Omental fat pad (tissue), 3 donors: ENCODE measurements at regions not wholly inside any gene's neighbourhood (a gene's known extent, or its start where the extent isn't known, plus 50 kb on each side); places are given as distances from the start of the nearest gene placed in this dataset.

Experiments
- ATAC-seq: fragments of 150-250 bp; one replicate; pipeline ENCODE4 v1.9.1; 2016; ENCODE audit warnings: mild to moderate bottlenecking, moderate library complexity; ENCODE audit not compliant: low FRiP score
- DNase-seq: peaks from one replicate; pipeline ENCODE4 v3.0.0-alpha.2; 2019; ENCODE audit warnings: low spot score
- TF ChIP-seq, protein P1 (sequence below), 3 donors: fragments of 450-650 bp; IDR thresholded peaks; one replicate each; pipeline ENCODE4 v1.5.1; 2016 to 2017; ENCODE audit warnings: antibody characterized with exemption in 3 of 3, mild to moderate bottlenecking in 3 of 3, moderate library complexity in 2 of 3

DNA sequence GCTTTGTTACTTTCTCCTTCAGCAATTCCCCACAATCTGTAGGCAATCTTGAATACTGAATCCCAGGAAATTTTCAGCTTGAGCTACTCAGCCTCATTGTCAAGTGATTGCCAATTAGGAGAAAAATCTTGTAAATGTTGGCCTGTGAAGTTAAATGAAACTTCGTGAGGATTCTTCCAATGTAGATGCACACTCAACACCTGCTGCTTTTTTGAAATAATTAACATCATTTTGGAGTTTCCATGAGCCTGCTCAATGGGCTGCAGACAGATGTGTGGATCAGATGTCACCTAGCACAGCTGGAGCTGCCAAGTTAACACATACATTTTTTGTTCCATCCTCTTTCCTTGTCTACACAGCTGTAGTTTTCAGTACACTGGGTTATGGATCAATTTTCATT lies 645.6 kb upstream of the LUZP2 start:
- no peak for DNase-seq
- TF ChIP-seq, protein P1, sequence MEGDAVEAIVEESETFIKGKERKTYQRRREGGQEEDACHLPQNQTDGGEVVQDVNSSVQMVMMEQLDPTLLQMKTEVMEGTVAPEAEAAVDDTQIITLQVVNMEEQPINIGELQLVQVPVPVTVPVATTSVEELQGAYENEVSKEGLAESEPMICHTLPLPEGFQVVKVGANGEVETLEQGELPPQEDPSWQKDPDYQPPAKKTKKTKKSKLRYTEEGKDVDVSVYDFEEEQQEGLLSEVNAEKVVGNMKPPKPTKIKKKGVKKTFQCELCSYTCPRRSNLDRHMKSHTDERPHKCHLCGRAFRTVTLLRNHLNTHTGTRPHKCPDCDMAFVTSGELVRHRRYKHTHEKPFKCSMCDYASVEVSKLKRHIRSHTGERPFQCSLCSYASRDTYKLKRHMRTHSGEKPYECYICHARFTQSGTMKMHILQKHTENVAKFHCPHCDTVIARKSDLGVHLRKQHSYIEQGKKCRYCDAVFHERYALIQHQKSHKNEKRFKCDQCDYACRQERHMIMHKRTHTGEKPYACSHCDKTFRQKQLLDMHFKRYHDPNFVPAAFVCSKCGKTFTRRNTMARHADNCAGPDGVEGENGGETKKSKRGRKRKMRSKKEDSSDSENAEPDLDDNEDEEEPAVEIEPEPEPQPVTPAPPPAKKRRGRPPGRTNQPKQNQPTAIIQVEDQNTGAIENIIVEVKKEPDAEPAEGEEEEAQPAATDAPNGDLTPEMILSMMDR (IDR thresholded peaks at IDR 0.05): no peak
- no peak for ATAC-seq

DNA sequence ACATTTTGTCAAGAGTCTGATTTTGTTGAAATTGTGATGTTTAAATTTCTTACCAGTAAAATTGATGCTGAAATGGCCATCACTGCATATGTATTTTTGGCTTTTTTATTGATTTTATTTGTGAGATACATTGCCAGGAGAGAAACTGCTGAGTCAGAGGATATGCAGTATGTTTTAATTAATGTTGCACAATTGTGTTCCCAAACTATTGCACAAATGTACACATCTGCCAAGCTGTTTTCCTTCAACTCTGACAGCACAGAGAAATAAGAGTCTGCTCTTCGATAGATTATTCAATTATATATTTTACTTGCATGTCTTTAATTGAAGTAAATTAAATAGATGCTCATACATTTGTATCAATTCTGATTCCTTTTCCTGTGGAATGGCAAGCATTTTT lies 640.2 kb upstream of the LUZP2 start:
- ATAC-seq: no peak
- TF ChIP-seq, protein P1 (IDR thresholded peaks at IDR 0.05): no peak
- DNase-seq: no peak

DNA sequence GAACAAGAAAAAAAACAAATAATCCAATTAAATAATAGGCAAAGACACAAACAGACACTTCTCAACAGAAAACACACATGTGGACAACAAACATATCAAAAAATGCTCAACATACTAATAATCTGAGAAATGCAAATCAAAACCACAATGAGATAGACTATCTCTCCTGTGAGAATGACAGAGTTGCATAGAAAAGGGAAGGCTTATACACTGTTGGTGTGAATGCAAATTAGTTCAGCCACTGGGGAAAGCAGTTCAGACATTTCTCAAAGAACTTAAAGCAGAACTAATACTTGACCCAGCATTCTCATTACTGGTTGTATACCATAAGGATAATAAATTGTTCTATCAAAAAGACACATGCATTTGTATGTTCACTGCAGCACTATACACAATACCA lies 637.8 kb upstream of the LUZP2 start:
- TF ChIP-seq, protein P1 (IDR thresholded peaks at IDR 0.05): no peak
- no peak for ATAC-seq
- DNase-seq: no peak

DNA sequence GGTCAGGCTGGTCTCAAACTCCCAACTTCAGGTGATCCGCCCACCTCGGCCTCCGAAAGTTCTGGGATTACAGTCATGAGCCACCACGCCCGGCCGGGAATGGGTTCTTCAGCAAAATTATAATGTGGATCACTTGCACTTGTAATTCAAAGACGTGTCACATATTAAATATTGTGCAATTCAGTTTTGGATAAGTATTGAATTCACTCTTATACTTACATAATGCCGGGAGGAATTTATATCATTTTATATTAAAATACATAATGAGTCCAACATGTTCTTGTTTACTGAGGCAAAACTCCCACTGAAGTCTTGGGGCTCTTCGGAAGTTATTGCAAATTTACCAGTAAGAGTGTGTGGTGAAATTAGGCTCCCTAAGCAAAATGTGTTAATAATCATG lies 635.2 kb upstream of the LUZP2 start:
- DNase-seq: no peak
- TF ChIP-seq, protein P1 (IDR thresholded peaks at IDR 0.05): no peak

DNA sequence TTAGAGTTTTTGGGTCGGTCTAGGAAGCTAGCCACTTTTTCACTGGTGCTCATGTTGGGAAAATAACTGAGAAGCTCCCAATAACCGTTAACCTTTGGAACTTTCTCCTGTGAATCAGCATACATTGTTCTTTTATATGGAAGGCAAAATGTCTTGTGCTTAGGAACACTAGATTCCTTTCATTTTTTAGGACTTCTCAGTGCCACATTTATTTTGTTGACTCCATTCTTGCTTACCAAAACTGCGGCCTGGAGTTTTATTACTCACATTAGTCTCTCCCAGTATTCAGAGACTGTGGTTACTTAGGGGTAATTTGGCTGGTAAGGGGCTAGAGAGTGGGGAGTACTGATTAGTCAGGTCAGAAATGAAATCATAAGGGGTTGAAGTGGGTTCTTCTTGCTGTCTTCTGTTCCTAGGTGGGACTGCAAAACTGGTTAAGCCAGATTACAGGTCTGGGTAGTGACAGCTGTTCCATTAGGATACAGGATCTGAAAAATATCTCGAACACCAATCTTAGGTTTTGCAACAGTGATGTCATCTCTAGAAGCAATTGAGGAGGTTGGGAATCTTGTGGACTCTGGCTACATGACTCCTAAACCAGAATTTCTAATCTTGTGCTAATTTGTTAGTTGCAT lies 631.4 kb upstream of the LUZP2 start:
- DNase-seq: no peak
- TF ChIP-seq, protein P1 (IDR thresholded peaks at IDR 0.05): no peak
- ATAC-seq: no peak

More for the DNA sequence above, 635.2 kb upstream of the LUZP2 start:
- no peak for ATAC-seq

DNA sequence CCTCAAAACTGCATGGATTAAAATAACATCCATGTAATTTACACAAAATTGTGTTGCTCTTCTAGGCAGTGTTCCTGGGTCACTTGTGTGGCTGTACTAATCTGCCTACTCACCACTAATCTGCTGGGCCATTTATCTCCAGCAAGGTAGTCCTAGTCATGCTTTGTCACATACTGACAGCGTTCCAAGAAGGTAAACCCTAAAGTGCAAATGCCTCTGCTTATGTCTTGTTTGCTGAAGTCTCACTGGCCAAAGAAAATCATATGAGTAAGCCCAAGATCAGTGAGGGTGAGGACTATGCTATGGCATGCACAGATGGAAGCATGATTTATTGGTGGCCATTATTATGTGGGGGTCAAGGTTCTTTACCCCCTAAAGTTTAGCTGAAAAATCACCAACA lies 630.2 kb upstream of the LUZP2 start:
- ATAC-seq (no peak), DNase-seq (no peak)
- TF ChIP-seq, protein P1 (IDR thresholded peaks at IDR 0.05): no peak

DNA sequence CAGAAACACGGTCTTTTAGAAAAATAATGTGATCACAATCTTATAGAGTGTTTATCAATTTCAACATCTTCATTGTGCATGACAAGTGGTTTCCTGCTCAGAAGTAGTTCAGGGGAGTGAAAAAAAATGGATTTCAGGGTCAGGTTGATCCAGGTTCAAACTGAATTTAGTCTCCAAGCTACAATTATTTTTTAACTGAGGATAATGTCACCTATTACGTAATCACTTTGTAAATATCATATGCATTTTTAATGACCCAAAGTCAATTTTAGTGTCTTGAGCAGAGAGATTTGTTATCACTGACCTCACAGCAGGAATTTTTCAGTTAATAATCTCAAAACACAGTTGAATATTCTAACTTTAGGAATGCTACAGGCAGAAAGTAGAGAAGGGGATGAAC lies 627.2 kb upstream of the LUZP2 start:
- no peak for ATAC-seq
- TF ChIP-seq, protein P1 (IDR thresholded peaks at IDR 0.05): no peak
- no peak for DNase-seq
